PC-3 (cell line): ENCODE measurements at regions not wholly inside any gene's neighbourhood (a gene's known extent, or its start where the extent isn't known, plus 50 kb on each side); places are given as distances from the start of the nearest gene placed in this dataset.

Experiments
- ATAC-seq: fragments of 200-7000 bp; cut with Tn5 transposase; 2 replicates; pipeline ENCODE4 v1.9.1; 2020; ENCODE audit warnings: mild to moderate bottlenecking, moderate library complexity
- BruUV-seq: library from RNA; stranded (reverse); fragments of 400-500 nt; replicated peaks from 2 replicates; lab custom pipeline; 2021; lab: Mats Ljungman, UMichigan
- CTCF ChIA-PET: fragments of 300-600 bp; sonication (Branson Sonifier 250); formaldehyde crosslinking; loops from one replicate; lab custom pipeline; 2022; ENCODE audit warnings: antibody characterized with exemption; lab: Charles Lee
- POLR2A ChIA-PET: fragments of 300-600 bp; sonication (Branson Sonifier 250); formaldehyde crosslinking; loops from one replicate; lab custom pipeline; 2022; ENCODE audit warnings: antibody characterized with exemption; ENCODE audit not compliant: unreplicated experiment; lab: Charles Lee
- DNase-seq: peaks from one replicate; pipeline ENCODE4 v3.0.0-alpha.2; 2015
- H2AFZ ChIP-seq: fragments of 300-600 bp; sonication (generic); 2 replicates; pipeline ENCODE4 v1.6.0; 2016; ENCODE audit warnings: antibody characterized with exemption, low read length
- H3F3A ChIP-seq: fragments of 300-600 bp; sonication (generic); one replicate; pipeline ENCODE4 v1.6.0; 2017; ENCODE audit warnings: antibody characterized with exemption, low read length, control low read depth, mild to moderate bottlenecking; ENCODE audit not compliant: unreplicated experiment
- H3K27ac ChIP-seq: fragments of 300-600 bp; sonication (generic); 2 replicates; pipeline ENCODE4 v1.5.1; 2016; ENCODE audit warnings: mild to moderate bottlenecking, low read length
- H3K27me3 ChIP-seq: fragments of 300-600 bp; sonication (generic); 2 replicates; pipeline ENCODE4 v1.6.1; 2016; ENCODE audit warnings: low read length, mixed read lengths
- H3K36me3 ChIP-seq: fragments of 300-600 bp; sonication (generic); 2 replicates; pipeline ENCODE4 v1.6.1; 2016; ENCODE audit warnings: low read depth, mixed run types, low read length, mixed read lengths
- H3K4me1 ChIP-seq: fragments of 300-600 bp; sonication (generic); 2 replicates; pipeline ENCODE4 v1.5.1; 2016; ENCODE audit warnings: low read length; ENCODE audit not compliant: insufficient read depth
- H3K4me2 ChIP-seq: fragments of 300-600 bp; sonication (generic); 2 replicates; pipeline ENCODE4 v1.6.0; 2016; ENCODE audit warnings: low read length
- H3K4me3 ChIP-seq: fragments of 300-600 bp; sonication (generic); 2 replicates; pipeline ENCODE4 v1.5.1; 2016; ENCODE audit warnings: mild to moderate bottlenecking, low read length, mixed read lengths
- H3K79me2 ChIP-seq: fragments of 300-600 bp; sonication (generic); 2 replicates; pipeline ENCODE4 v1.6.1; 2017; ENCODE audit warnings: low read length, mixed read lengths
- H3K9ac ChIP-seq: fragments of 300-600 bp; sonication (generic); 2 replicates; pipeline ENCODE4 v1.6.0; 2016; ENCODE audit warnings: mild to moderate bottlenecking, low read length
- H3K9me2 ChIP-seq: fragments of 300-600 bp; sonication (generic); replicated peaks from 2 replicates; pipeline ENCODE4 v1.6.1; 2016; ENCODE audit warnings: mixed run types, low read length, mixed read lengths
- H3K9me3 ChIP-seq: fragments of 300-600 bp; sonication (generic); 2 replicates; pipeline ENCODE4 v1.6.1; 2016; ENCODE audit warnings: low read length, mixed read lengths
- H4K20me1 ChIP-seq: fragments of 300-600 bp; sonication (generic); 2 replicates; pipeline ENCODE4 v1.6.1; 2016; ENCODE audit warnings: low read length, mixed read lengths
- EZH2 ChIP-seq: fragments of 300-600 bp; sonication (generic); IDR thresholded peaks from one replicate; pipeline ENCODE4 v1.6.1; 2017; ENCODE audit warnings: antibody characterized with exemption, mild to moderate bottlenecking, low read length; ENCODE audit not compliant: unreplicated experiment
- EZH2phosphoT487 ChIP-seq: fragments of 300-600 bp; sonication (generic); IDR thresholded peaks from 2 replicates; pipeline ENCODE4 v1.6.1; 2018; ENCODE audit warnings: mild to moderate bottlenecking, antibody characterized with exemption, low read length, borderline replicate concordance
- intact Hi-C: fragments of 100-400 bp; cut with micrococcal nuclease; formaldehyde crosslinking; loops from 2 replicates; pipeline ENCODE4 v1.9.0; 2023
- TF ChIP-seq, protein P1 (sequence below): fragments of 300-600 bp; sonication (generic); conservative IDR thresholded peaks from 2 replicates; pipeline ENCODE4 v1.5.1; 2017; ENCODE audit warnings: antibody characterized with exemption, low read depth, mild to moderate bottlenecking, low read length

DNA sequence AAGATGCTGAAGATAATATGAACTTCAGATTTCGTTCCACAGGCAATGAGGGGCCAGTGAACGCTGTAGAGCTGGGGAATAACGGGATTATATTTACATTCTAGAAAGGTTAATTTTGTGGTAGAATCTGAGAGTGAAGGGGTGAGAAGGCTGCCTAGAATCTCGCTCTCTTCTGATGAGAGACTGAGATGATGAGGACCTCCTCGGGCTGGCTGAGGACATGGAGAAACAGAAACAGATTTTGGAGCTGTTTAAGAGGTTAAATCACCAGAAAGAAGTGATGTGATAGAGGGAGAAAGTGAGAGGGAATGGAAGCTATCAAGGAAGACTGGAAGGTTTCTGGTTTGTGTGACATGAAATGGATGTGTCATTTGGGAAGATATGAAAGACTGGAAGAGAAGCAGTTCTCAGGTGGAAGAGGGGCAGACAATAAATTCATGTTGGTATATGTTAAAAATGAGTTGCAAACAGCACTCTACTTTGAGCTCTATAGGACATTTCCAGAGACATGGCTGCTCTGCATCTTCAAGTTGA lies 612.6 kb downstream of the ISL1 start:
- Histone ChIP-seq H3K9me2 (no peaks in the 10 kb centered on the region), H3K36me3 (no peaks in the 10 kb centered on the region), H3K27me3 (no peaks in the 10 kb centered on the region), H3K79me2 (no peaks in the 10 kb centered on the region), H3K27ac (no peak overlapping the region), H3K4me2 (no peak overlapping the region), H3K4me3 (no peak overlapping the region), H3F3A (no peaks in the 10 kb centered on the region), H3K9ac (no peak overlapping the region), H2AFZ (no peak overlapping the region), H3K4me1 (0 out of 2 replicates have a peak, but pooled peaks cover 3% of the 10 kb centered on the region), H3K9me3 (no peaks in the 10 kb centered on the region), H4K20me1 (no peaks in the 10 kb centered on the region)
- POLR2A ChIA-PET = no interaction called here
- ATAC-seq (no peak), DNase-seq (no peak)
- no TSS peak for BruUV-seq
- CTCF ChIA-PET = no interaction called here
- intact Hi-C loops = no loop called here
- no peak for TF ChIP-seq EZH2

DNA sequence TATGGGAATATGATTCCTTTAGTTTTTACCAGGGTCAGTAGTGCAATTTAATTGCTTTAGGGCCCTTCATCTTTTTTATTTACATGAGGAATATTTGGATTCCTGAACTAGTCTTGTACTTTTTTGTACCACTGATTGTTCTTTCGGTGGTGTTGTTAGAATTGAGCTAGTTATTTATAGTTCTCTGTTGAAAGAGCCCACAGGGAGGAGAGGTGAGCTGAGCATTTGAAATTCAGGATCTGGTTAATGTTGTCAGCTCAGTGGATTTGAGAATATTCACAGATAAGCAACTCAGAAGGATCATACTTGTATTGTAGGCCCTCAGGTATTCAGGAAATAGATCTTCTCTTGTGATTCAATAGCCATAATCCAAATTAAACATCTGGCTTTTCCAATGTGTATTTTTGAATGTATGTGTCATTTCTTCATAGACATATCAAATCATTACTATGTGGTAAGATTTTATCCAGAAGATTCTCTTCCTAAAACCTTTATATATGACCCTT lies 613.2 kb downstream of the ISL1 start:
- Histone ChIP-seq H3K4me1 (0 out of 2 replicates have a peak, but pooled peaks cover 3% of the 10 kb centered on the region), H3K27ac (no peak overlapping the region), H3K79me2 (no peaks in the 10 kb centered on the region), H3F3A (no peaks in the 10 kb centered on the region), H3K36me3 (no peaks in the 10 kb centered on the region), H3K9me2 (no peaks in the 10 kb centered on the region), H3K4me2 (no peak overlapping the region), H3K9ac (no peak overlapping the region), H2AFZ (no peak overlapping the region), H3K9me3 (no peaks in the 10 kb centered on the region), H3K27me3 (no peaks in the 10 kb centered on the region), H3K4me3 (no peak overlapping the region), H4K20me1 (no peaks in the 10 kb centered on the region)
- intact Hi-C loops = no loop called here
- ATAC-seq = no peak
- BruUV-seq = no TSS peak
- no peak for DNase-seq
- POLR2A ChIA-PET = no interaction called here
- no peak for TF ChIP-seq EZH2phosphoT487
- TF ChIP-seq EZH2 = no peak
- TF ChIP-seq, protein P1, sequence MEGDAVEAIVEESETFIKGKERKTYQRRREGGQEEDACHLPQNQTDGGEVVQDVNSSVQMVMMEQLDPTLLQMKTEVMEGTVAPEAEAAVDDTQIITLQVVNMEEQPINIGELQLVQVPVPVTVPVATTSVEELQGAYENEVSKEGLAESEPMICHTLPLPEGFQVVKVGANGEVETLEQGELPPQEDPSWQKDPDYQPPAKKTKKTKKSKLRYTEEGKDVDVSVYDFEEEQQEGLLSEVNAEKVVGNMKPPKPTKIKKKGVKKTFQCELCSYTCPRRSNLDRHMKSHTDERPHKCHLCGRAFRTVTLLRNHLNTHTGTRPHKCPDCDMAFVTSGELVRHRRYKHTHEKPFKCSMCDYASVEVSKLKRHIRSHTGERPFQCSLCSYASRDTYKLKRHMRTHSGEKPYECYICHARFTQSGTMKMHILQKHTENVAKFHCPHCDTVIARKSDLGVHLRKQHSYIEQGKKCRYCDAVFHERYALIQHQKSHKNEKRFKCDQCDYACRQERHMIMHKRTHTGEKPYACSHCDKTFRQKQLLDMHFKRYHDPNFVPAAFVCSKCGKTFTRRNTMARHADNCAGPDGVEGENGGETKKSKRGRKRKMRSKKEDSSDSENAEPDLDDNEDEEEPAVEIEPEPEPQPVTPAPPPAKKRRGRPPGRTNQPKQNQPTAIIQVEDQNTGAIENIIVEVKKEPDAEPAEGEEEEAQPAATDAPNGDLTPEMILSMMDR = no peak
- CTCF ChIA-PET = no interaction called here

- no peaks in the 10 kb centered on the region for H3K36me3 ChIP-seq
- no peaks in the 10 kb centered on the region for H4K20me1 ChIP-seq
- H2AFZ ChIP-seq = no peak overlapping the region
- H3F3A ChIP-seq = no peaks in the 10 kb centered on the region
- POLR2A ChIA-PET = no interaction called here
- H3K27ac ChIP-seq = no peak overlapping the region
- ATAC-seq (no peak), DNase-seq (no peak)
- no peaks in the 10 kb centered on the region for H3K79me2 ChIP-seq
- TF ChIP-seq EZH2 = no peak
- TF ChIP-seq, protein P1 = no peak
- no peak for TF ChIP-seq EZH2phosphoT487
- no peak overlapping the region for H3K4me2 ChIP-seq
- no peak overlapping the region for H3K4me3 ChIP-seq
- no peaks in the 10 kb centered on the region for H3K9me3 ChIP-seq
- no peak overlapping the region for H3K9ac ChIP-seq
- intact Hi-C loops = no loop called here
- no TSS peak for BruUV-seq
- no peaks in the 10 kb centered on the region for H3K27me3 ChIP-seq
- 0 out of 2 replicates have a peak, but pooled peaks cover 3% of the 10 kb centered on the region for H3K4me1 ChIP-seq
- no peaks in the 10 kb centered on the region for H3K9me2 ChIP-seq
- CTCF ChIA-PET = no interaction called here
These were observed 614.3 kb downstream of the ISL1 start for GRCh38 chr5:51997500-51997899.
